ENCODE measurements at regions not wholly inside any gene's neighbourhood (a gene's known extent, or its start where the extent isn't known, plus 50 kb on each side); places are given as distances from the start of the nearest gene placed in this dataset.
"Not testable (repeated sequence)": the region's sequence is repeated elsewhere in the genome, so short reads cannot be mapped to it uniquely, and the experiment has no call there.

DNA sequence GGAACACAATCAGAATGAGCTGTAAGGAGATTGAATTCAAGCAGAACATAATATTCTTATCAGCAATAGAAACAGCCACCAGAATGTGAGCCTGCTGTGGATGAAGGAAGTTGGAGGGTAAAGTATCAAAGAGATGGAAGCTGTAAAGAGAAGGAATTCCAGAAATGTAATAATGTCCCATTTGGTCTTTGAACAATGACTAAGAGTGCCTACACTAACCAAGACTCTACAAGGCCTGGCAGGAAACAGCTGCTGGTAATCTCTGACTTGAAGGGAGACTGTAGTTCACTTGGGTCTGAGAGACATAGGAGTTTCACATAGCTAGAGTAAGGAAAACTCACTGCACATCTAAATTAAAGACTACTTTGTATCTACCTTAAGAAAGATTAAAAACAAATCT, 1176.0 kb upstream of the ALCAM start:
- no peak for DNase-seq

DNA sequence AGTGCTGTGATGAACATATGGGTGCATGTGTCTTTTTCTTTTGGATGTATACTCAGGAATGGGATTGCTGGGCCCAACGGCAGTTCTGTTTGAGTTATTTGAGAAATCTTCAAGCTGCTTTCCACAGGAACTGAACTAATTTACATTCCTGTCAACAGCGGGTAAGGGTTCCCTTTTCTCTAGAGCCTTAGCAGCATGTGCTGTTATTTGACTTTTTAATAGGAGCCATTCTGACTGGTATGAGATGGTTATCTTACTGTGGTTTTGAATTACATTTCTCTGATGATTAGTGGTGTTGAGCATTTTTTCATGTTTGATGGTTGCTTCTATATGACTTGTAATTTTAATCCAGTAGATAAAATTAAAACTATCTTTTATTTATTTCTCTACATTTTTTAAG, 1168.6 kb upstream of the ALCAM start:
- no peak for DNase-seq

DNA sequence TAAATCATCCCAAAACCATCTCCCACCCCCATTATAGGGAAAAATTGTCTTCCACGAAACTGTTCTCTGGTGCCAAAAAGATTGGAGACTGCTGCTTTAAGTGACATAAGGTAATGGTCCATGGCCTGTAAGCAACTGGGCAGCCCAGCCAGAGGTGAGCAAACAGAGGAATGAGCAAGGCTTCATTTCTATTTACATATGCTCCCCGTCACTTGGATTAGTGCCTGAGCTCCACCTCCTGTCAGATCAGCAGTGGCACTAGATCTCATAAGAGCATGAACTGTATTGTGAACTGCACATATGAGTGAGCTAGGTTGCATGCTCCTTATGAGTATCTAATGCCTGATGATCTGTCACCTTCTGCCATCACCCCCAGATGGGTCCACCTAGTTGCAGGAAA, 1159.8 kb upstream of the ALCAM start:
- no peak for DNase-seq

DNA sequence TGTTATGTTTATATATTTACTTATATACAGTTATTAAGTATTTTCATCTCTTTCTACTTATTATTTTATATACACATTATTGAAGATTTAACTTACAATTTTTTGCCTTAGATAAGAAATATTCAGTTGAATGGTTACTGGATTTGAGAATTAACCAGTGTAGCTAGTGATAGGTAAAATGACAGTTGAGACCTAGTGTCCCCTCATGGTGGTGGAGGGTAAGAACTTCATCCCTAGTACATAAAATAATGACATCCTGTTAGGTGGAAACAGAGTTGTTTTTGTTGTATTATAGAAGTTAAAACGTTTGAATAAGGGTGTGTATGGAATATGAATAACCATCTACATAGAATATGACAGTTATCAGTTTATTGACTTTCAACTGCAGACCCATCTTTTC, 1152.4 kb upstream of the ALCAM start:
- no peak for DNase-seq

DNA sequence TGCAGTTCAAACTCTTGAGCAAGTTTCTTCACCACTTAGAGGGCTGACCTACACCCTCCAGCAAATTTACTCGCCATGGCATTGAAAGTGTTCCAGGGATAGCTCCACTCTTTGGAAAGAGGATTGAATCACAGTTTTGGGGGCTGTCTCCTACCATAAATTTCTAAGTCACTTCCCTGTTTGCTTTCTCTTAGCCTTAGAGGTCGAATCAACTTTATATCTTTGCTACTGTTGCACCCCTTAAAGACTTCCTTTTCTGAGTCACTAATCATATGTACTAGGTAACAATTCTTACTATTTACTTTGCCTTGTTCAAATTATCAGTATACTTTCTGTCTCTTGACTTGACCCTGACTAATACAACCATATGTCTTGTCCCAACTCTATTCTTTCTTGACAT, 1151.8 kb upstream of the ALCAM start:
- DNase-seq: no peak

DNA sequence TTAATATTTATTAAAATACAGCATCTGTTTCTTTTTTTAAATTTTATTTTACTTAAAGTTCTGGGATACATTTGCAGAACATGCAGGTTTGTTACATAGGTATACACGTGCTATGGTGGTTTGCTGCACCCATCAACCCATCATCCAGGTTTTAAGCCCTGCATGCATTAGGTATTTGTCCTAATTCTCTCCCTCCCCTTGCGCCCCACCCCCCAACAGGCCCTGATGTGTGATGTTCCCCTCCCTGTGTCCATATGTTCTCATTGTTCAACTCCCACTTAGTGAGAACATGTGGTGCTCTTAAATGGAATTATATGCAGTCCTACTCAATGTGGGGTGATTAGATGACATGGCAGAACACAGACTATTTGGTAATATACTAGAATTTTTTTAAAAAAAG, 1147.7 kb upstream of the ALCAM start:
- DNase-seq: not testable (repeated sequence)

DNA sequence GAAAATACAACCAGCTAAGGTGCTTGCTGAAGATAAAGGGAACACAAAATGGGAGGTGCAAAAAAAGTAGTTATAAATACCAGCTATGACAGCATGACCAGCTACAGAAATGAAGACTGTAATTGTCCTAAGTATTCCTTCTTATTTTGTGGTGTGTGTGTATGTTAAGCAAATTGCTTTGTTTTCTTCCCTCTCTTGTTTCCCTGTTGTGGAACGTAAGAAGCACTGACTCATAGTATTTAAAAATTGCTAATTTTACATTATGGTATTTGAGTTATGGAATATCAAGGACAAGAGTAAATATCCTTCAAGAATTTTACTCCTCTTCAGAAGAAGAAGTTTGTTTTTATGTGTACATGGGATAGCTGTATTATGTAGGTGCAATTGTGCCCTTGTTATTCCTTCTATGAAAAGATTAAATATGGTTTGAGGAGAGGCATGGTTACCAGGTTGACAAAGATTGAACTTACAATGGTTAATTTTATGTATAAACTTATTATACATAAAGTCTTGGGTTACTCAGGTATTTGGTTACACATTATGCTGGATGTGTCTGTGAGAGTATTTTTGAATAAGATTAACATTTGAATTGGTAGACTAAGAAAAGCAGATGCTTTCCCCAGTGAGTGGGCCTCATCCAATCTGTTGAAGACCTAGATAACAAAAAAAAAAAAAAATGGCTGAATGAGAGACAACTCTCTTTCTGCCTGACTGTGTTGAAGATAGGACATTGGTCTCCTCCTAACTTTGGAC, 1132.1 kb upstream of the ALCAM start:
- DNase-seq: no peak

DNA sequence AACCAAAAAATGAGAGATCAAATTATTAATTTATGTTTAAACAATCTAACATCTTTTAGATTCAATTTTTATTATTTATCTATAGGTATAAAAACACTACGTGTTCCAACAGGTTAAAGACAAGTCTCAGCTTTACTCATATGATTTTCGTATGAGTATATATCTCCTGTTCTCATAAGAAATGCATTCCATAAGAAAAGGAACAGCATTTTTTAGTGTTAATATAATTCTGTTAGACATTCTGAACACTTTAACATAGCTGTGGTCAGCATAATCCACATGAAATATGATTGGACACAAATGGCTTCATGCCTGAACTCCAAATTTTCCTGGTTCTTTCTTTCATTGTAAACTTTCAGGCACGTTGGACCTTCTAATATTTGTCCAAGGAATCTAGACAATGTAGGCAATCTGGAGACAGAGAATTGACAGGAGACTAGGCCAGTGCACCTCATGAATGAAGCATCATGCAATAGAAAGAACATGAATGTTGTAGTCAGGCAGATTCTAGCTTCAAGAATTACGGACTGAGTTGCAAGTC, 1122.0 kb upstream of the ALCAM start:
- DNase-seq: no peak

DNA sequence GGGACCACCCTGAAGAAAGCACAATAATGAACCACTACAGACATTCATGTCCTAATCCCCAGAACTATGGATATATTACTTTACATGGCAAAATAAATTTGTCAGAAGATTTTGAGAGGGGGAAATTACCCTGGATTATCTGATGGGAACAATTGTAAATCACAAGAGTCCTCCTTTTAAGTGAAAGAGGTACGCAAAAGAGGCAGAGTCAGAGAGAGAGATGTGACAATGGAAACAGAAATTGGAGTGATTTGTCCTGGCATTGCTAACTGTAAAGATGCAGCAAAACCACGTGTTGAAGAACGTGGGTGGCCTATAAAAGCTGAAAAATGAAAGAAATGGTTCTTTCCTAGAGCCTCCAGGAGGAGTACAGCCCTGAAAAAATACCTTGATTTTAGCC, 1121.4 kb upstream of the ALCAM start:
- no peak for DNase-seq

DNA sequence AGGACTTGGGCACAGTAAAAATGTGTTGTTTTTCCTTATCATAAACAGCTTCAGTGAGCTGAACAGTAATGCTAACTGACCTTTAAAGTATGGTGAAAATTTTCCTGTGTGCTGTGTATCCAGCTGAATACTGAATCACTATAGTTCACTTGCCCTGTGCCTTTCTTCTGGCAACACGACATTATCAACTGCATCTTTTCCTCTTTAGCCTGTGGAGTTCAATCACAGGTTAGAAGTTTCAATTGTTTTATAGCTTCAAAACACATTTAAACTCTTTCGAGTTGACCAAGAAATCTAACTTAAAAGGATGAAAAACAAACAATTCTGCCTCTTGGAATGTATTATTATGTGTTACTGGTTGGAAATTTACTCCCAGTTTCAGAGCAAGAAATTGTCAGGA, 1120.7 kb upstream of the ALCAM start:
- no peak for DNase-seq

DNA sequence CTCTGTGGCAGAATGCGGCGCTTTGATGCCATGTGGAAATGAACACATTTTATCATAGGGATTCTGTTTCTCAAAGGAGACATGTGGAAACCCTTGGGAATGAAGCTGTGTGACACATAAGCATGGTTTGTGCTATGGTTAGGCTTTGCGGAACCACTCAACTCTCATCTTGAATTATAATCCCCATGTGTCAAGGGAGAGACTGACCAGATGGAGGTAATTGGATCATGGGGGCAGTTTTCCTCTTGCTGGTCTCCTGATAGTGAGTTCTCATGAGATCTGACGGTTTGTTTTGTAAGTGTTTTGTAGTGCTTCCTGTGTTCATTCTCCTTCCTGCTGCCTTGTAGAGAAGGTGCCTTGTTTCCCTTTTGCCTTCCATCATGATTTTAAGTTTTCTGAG, 1109.2 kb upstream of the ALCAM start:
- no peak for DNase-seq

DNA sequence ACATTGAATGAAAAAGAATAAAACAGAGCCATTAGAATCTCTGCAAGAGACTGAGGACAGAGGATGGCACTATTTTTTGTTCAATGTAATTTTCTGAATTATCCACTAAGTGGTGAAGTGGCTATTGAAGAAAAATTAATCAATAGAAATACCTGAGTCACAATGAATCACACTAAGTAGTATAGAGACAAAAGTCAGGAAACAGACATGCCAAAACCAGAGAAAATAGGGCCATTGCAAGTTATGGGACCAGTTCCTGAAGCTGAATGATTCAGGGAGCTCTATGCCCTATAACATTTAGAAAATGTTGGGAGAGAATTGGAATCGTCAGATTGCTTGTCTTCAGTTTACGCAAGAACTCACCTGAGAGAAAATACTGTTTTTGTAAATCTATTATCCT, 1103.2 kb upstream of the ALCAM start:
- DNase-seq: no peak

DNA sequence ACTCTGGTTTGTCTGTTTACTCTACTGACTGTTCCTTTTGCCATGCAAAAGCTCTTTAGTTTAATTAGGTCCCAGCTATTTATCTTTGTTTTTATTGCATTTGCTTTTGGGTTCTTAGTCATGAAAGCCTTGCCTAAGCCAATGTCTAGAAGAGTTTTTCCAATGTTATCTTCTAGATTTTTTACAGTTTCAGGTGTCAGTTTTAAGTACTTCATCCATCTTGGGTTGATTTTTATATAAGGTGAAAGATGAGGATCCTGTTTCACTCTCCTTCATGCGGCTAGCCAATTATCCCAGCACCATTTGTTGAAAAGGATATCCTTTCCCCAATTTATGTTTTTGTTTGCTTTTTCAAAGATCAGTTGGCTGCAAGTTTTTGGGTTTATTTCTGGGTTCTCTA, 1100.5 kb upstream of the ALCAM start:
- DNase-seq: not testable (repeated sequence)

DNA sequence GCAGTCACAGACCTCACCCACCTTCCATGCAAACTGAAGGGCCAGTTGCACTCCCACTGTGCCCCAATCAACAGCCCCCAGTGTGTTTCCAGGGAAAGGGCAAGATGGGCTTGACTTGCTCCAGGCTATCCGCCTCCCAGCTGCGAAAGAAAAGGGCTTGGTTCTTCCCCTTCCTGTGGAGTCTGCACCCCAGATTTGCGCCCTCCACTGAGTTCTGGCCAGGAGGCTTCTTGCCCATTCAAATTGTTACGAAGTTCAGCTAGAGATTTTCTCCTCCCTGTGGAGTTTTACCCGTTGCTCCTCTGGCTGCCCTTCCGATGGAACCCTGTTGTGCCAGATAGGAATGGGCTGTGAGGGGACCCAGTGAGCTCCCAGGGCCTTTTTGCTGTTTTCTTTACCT, 1096.9 kb upstream of the ALCAM start:
- no peak for DNase-seq

DNA sequence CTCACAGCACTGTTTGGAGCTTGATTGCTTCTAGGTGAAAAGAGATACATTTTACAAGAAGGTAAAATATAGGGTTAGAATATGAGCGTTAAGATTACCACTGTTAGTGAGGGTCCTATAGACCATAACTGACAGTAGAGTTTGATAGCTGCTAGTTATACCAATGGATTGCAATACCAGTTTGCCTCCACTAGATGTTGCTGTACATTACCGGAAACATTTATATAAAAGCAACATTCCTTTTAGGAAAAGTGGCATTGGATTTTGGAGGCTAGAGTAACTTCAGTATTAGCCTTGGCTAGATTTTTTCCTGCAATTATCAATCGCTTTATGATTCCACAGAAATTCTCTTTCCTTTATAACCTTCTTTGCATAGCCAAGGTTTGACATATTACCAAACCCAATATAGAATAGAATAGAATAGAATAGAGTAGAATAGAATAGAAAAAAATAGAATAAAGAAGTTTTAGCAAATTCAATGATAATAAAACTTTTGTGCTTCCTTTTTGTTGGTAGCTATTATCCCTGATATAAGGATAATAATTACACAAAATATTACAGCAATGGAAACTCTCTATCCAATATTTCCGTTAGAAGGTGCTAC, 1093.6 kb upstream of the ALCAM start:
- peak; percentile 1 for DNase-seq

DNA sequence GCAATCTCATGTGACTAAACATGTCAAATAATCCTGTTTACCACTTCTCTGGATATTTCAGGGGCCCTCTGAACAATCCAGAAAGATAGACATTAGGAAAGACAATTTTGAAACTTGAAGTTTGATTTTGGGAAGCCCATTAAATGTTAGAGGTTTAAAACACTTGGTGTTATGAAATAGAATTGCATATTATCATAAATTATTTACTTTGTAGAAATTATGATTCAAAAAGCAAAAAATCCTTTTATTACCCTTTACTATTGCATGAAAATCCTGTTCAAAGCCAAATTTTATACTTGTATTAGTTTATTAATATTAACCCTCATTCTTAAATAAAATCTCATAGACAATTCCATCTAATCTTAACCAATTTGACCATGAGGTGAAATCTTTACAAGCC, 1091.5 kb upstream of the ALCAM start:
- DNase-seq: no peak

DNA sequence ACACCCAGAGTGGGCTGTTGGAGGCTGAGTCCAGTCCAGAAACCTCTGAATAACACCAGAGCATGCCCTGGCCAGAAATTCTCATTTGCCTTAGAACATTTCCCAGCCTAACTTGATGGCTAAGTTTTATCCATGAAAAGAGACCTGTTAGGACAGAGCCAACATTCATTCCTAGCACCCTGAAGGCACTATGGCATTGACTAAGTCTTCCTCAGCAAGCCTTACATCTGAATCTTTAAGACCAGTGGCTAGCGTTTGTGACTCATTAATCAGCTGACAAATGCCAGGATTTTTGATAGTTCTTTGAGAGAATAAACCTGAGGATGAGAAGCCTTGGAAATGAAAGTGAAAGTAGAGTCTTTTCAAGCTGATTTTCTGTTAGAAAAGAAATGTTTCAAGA, 1087.1 kb upstream of the ALCAM start:
- DNase-seq: peak; percentile 1

DNA sequence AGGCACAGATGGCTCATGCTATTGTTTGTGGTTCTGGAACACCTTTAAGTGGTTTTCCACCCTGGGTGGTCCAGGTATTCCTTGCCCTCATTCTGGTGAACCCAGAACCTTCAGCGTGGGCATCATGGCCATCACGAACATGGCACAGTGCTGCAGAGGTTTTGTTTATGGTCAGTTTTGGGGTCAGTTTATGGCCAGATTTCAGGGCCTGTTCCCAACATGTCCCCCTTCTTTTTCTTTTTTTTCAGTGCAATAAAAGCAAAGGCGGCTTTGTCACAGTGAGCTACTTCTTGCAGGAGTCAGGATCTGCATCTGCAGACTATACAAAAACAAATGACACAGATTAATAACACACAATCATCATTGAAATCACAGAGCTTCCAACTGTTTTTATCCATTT, 1085.0 kb upstream of the ALCAM start:
- no peak for DNase-seq

DNA sequence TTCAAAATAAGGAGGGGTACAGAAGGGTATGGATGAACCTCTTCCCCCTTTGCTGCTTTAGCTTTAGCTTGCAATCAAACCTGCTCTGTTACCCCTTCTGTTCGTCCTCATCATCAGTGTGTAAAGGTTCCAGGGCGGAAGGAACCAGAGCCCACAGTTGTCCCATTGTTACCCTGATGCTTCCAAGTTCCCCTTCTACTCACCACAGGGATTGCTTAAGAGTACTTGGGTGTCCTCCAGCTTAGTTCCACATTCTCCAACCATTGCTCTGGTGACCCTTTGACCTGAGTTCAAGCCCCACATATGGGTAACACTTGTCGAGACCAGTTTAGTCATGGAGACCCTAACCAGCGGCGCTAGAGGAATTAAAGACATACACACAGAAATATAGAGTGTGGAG, 1080.1 kb upstream of the ALCAM start:
- no peak for DNase-seq

DNA sequence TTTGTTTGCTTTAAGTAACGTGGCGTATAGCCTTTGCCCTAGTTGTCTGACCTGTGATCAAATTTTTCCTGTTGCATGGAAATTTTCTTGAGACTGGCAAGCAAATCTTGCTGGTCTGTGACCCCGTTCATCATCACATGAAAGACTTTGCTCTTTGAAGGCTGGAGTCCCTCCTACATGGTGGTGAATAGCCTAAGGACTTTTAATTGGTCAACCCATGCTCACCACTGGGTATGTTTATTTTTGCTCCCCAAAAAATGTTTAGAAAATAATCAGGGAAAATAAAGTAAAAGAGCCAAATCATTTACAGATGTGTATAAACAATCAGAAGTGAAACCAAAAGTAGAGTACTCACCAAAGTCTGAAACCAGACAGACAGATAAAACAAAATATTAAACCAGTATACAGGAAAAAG, 1075.3 kb upstream of the ALCAM start:
- DNase-seq: no peak

DNA sequence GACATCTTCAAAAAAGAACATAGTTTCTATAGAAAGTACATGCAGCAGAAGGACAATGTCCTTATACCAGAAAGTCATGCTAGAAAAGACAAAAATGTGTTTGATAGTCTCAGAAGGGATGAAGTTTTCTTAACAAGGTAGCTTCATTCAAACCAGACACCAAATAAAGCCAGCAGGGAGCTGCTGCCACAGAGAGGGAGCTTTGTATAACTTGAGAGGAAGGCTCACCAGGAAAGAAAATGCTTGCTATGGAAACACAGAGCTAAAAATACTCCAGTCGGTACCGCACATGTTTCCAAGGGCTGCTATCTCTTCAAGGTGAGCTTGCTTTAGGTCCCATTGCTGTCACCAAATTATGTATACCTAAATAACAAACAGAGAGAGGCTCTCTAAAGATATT, 1074.8 kb upstream of the ALCAM start:
- no peak for DNase-seq

DNA sequence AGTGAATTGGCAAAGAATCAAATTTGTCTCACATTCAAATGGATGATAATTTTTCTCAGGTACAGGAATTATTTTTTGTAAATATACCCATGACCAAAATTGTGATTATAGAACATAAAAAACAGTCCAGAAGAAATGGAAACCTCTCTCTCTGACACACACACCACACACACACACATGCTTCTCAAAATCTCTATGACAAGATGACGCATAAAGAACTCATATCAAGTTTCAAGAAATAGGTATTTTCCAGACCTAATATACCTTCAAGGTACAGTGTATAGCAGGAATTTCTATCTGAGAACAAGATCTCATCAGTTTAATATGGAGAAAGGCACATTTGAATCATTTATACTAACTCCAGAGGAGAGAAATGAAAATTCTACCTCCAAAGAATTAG, 1069.1 kb upstream of the ALCAM start:
- DNase-seq: no peak

DNA sequence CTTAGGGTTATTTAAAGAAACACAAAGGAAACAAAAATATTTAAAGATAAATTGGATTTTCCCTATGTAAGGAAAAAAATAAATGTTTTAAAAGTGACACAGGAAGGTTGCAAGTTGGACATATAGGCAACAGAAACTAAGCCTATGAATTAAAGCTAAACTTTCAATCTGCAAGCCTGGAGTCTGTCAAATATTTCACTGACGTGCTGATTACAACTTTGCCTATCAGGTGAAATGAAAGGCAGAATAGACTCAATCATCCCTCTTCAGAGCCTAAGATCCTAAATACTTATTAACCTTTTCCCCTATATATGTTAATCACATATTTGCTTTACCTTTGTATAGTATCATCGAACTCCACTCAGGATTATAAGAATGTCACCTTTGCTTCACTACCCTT, 1068.0 kb upstream of the ALCAM start:
- no peak for DNase-seq

DNA sequence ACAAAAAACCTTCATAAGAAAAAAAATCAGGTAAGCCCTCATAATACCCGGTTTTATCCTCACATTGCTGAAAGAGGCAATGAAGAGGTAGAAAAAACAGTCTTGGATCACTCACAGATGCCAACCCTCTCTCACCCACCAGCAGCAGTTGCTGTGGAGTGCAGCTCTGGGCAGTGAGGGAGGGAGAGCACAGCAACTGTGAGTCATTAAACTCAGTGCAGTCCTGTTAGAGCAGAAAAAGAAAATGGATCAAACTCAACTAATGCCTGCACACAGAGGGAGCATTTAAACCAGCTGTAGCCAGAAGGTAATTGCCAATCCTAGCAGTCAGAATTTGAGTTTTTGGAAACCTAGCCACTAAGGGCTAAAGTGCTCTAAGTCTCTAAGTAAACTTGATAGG, 1050.6 kb upstream of the ALCAM start:
- DNase-seq: no peak

DNA sequence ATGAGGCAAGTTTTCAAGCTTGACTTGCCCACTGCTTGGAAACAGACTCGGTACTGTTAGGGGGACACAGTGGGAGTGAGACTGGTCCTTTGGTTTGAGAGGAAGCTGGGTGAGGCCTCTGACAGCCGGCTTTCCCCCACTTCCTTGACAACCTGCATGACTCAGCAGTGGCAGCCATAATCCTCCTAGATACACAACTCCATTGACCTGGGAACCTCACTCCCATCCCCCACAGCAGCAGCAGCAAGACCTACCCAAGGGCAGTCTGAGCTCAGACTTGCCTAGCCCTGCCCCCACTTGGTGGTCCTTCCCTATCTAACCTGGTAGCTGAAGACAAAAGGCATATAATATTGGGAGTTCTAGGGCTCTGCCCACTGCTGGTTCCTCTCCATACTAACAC, 1043.5 kb upstream of the ALCAM start:
- no peak for DNase-seq

Data from suppressor macrophage treated with lipopolysaccharide for 4 hours (primary cell).